Activated CD4-positive, alpha-beta T cell treated with anti-CD3 and anti-CD28 coated beads, Interleukin-2, amount 10 ng/mL, durations not matched to agents 24 days and 14 days (primary cell): ENCODE measurements at regions not wholly inside any gene's neighbourhood (a gene's known extent, or its start where the extent isn't known, plus 50 kb on each side); places are given as distances from the start of the nearest gene placed in this dataset.

ENCODE experiments used
- DNase-seq: peaks from one replicate; pipeline ENCODE4 v3.0.0; 2022
- H3K27ac Mint-ChIP-seq: one replicate; pipeline ENCODE4 v1.8.0; 2022; ENCODE audit warnings: mild to moderate bottlenecking, mixed read lengths
- H3K27me3 Mint-ChIP-seq: one replicate; pipeline ENCODE4 v1.8.0; 2022; ENCODE audit warnings: mixed read lengths
- H3K36me3 Mint-ChIP-seq: one replicate; pipeline ENCODE4 v1.8.0; 2022; ENCODE audit warnings: low read depth, mild to moderate bottlenecking, mixed read lengths
- H3K4me1 Mint-ChIP-seq: one replicate; pipeline ENCODE4 v1.8.0; 2021; ENCODE audit warnings: mixed read lengths
- H3K4me3 Mint-ChIP-seq: one replicate; pipeline ENCODE4 v1.8.0; 2022; ENCODE audit warnings: mild to moderate bottlenecking, moderate library complexity, mixed read lengths
- H3K9me3 Mint-ChIP-seq: one replicate; pipeline ENCODE4 v1.8.0; 2021; ENCODE audit warnings: mixed read lengths
- intact Hi-C: fragments of 100-400 bp; cut with micrococcal nuclease; formaldehyde crosslinking; loops from one replicate; pipeline ENCODE4 v1.15.1; 2023

GRCh38 chr10:20635570-20635969 is 261.5 kb downstream of the NEBL start:
- Mint-ChIP-seq H3K4me1 (no peaks in the 10 kb centered on the region), H3K27me3 (no peaks in the 10 kb centered on the region), H3K27ac (no peak overlapping the region), H3K4me3 (no peak overlapping the region), H3K36me3 (no peaks in the 10 kb centered on the region), H3K9me3 (no peaks in the 10 kb centered on the region)
- intact Hi-C loops, result no loop called here
- DNase-seq, result no peak

GRCh38 chr10:20634839-20635238 is 262.3 kb downstream of the NEBL start:
- DNase-seq, result no peak
- H3K9me3 Mint-ChIP-seq, result no peaks in the 10 kb centered on the region
- no peaks in the 10 kb centered on the region for H3K4me1 Mint-ChIP-seq
- intact Hi-C loops, result no loop called here
- no peaks in the 10 kb centered on the region for H3K27me3 Mint-ChIP-seq
- no peak overlapping the region for H3K27ac Mint-ChIP-seq
- no peak overlapping the region for H3K4me3 Mint-ChIP-seq
- no peaks in the 10 kb centered on the region for H3K36me3 Mint-ChIP-seq

GRCh38 chr10:20633714-20634113 is 263.4 kb downstream of the NEBL start:
- Mint-ChIP-seq H3K4me3 (no peak overlapping the region), H3K36me3 (no peaks in the 10 kb centered on the region), H3K9me3 (no peaks in the 10 kb centered on the region), H3K27me3 (no peaks in the 10 kb centered on the region), H3K27ac (no peak overlapping the region), H3K4me1 (no peaks in the 10 kb centered on the region)
- intact Hi-C loops, result no loop called here
- DNase-seq, result no peak

GRCh38 chr10:20632696-20633095 is 264.4 kb downstream of the NEBL start:
- intact Hi-C loops, result no loop called here
- Mint-ChIP-seq H3K36me3 (no peaks in the 10 kb centered on the region), H3K4me3 (no peak overlapping the region), H3K27ac (no peak overlapping the region), H3K9me3 (no peaks in the 10 kb centered on the region), H3K4me1 (no peaks in the 10 kb centered on the region), H3K27me3 (no peaks in the 10 kb centered on the region)
- DNase-seq, result no peak

GRCh38 chr10:20631229-20631628 is 265.9 kb downstream of the NEBL start:
- H3K36me3 Mint-ChIP-seq, result no peaks in the 10 kb centered on the region
- no peak overlapping the region for H3K4me3 Mint-ChIP-seq
- H3K27ac Mint-ChIP-seq, result no peak overlapping the region
- no peaks in the 10 kb centered on the region for H3K4me1 Mint-ChIP-seq
- DNase-seq, result no peak
- no peaks in the 10 kb centered on the region for H3K27me3 Mint-ChIP-seq
- H3K9me3 Mint-ChIP-seq, result no peaks in the 10 kb centered on the region
- intact Hi-C loops, result no loop called here

GRCh38 chr10:20630092-20630643 is 266.9 kb downstream of the NEBL start:
- no peaks in the 10 kb centered on the region for H3K27me3 Mint-ChIP-seq
- no peak for DNase-seq
- H3K4me3 Mint-ChIP-seq, result no peak overlapping the region
- no peaks in the 10 kb centered on the region for H3K36me3 Mint-ChIP-seq
- H3K4me1 Mint-ChIP-seq, result no peaks in the 10 kb centered on the region
- no peak overlapping the region for H3K27ac Mint-ChIP-seq
- no peaks in the 10 kb centered on the region for H3K9me3 Mint-ChIP-seq
- intact Hi-C loops, result no loop called here

- H3K27me3 Mint-ChIP-seq, result no peaks in the 10 kb centered on the region
- H3K27ac Mint-ChIP-seq, result no peak overlapping the region
- H3K36me3 Mint-ChIP-seq, result no peaks in the 10 kb centered on the region
- no peak overlapping the region for H3K4me3 Mint-ChIP-seq
- no peaks in the 10 kb centered on the region for H3K9me3 Mint-ChIP-seq
- DNase-seq, result no peak
- no peaks in the 10 kb centered on the region for H3K4me1 Mint-ChIP-seq
- intact Hi-C loops, result no loop called here
These were observed 269.1 kb downstream of the NEBL start for GRCh38 chr10:20627946-20628507.

- Mint-ChIP-seq H3K27me3 (no peaks in the 10 kb centered on the region), H3K4me3 (no peak overlapping the region), H3K9me3 (no peaks in the 10 kb centered on the region), H3K27ac (no peak overlapping the region), H3K36me3 (no peaks in the 10 kb centered on the region), H3K4me1 (no peaks in the 10 kb centered on the region)
- no peak for DNase-seq
- intact Hi-C loops, result no loop called here
These were observed 270.0 kb downstream of the NEBL start for GRCh38 chr10:20627087-20627486.

GRCh38 chr10:20625868-20626267 is 271.2 kb downstream of the NEBL start:
- Mint-ChIP-seq H3K27me3 (no peaks in the 10 kb centered on the region), H3K36me3 (no peaks in the 10 kb centered on the region), H3K27ac (no peak overlapping the region), H3K4me3 (no peak overlapping the region), H3K4me1 (no peaks in the 10 kb centered on the region), H3K9me3 (no peaks in the 10 kb centered on the region)
- intact Hi-C loops, result no loop called here
- DNase-seq, result no peak

- no peaks in the 10 kb centered on the region for H3K36me3 Mint-ChIP-seq
- no peaks in the 10 kb centered on the region for H3K9me3 Mint-ChIP-seq
- H3K27ac Mint-ChIP-seq, result no peak overlapping the region
- intact Hi-C loops, result no loop called here
- DNase-seq, result no peak
- H3K27me3 Mint-ChIP-seq, result no peaks in the 10 kb centered on the region
- no peaks in the 10 kb centered on the region for H3K4me1 Mint-ChIP-seq
- H3K4me3 Mint-ChIP-seq, result no peak overlapping the region
These were observed 272.5 kb downstream of the NEBL start for GRCh38 chr10:20624642-20625041.

GRCh38 chr10:20623546-20623945 is 273.6 kb downstream of the NEBL start:
- H3K4me3 Mint-ChIP-seq, result no peak overlapping the region
- intact Hi-C loops, result no loop called here

GRCh38 chr10:20622531-20623211 is 274.4 kb downstream of the NEBL start:
- intact Hi-C loops, result no loop called here
- no peak for DNase-seq
- Mint-ChIP-seq H3K9me3 (no peaks in the 10 kb centered on the region), H3K27me3 (no peaks in the 10 kb centered on the region), H3K4me1 (no peaks in the 10 kb centered on the region), H3K27ac (no peak overlapping the region), H3K4me3 (no peak overlapping the region), H3K36me3 (no peaks in the 10 kb centered on the region)

More at GRCh38 chr10:20623546-20623945, 273.6 kb downstream of the NEBL start:
- H3K9me3 Mint-ChIP-seq, result no peaks in the 10 kb centered on the region
- H3K27me3 Mint-ChIP-seq, result no peaks in the 10 kb centered on the region
- no peaks in the 10 kb centered on the region for H3K4me1 Mint-ChIP-seq
- H3K36me3 Mint-ChIP-seq, result no peaks in the 10 kb centered on the region
- H3K27ac Mint-ChIP-seq, result no peak overlapping the region
- no peak for DNase-seq

- no peaks in the 10 kb centered on the region for H3K36me3 Mint-ChIP-seq
- H3K4me3 Mint-ChIP-seq, result no peak overlapping the region
- no peak overlapping the region for H3K27ac Mint-ChIP-seq
- peaks cover 5% of the 10 kb centered on the region for H3K4me1 Mint-ChIP-seq
- H3K27me3 Mint-ChIP-seq, result no peaks in the 10 kb centered on the region
- no peak for DNase-seq
- no peaks in the 10 kb centered on the region for H3K9me3 Mint-ChIP-seq
- intact Hi-C loops, result no loop called here
These were observed 276.1 kb downstream of the NEBL start for GRCh38 chr10:20620981-20621380.

GRCh38 chr10:20618011-20618547 is 279.0 kb downstream of the NEBL start:
- Mint-ChIP-seq H3K4me1 (peaks cover 5% of the 10 kb centered on the region), H3K36me3 (no peaks in the 10 kb centered on the region), H3K27me3 (no peaks in the 10 kb centered on the region), H3K9me3 (no peaks in the 10 kb centered on the region), H3K27ac (no peak overlapping the region), H3K4me3 (no peak overlapping the region)
- DNase-seq, result no peak
- intact Hi-C loops, result no loop called here
